Panc1 (cell line): ENCODE measurements at regions not wholly inside any gene's neighbourhood (a gene's known extent, or its start where the extent isn't known, plus 50 kb on each side); places are given as distances from the start of the nearest gene placed in this dataset.

Source experiments
- CTCF ChIP-seq: fragments of 450-650 bp; IDR thresholded peaks from 2 replicates; pipeline ENCODE4 v1.5.1; 2017; ENCODE audit warnings: mild to moderate bottlenecking
- TCF7L2 ChIP-seq: IDR thresholded peaks from 2 replicates; pipeline ENCODE4 v1.6.1; 2011; ENCODE audit warnings: mild to moderate bottlenecking, low read depth, low read length, inconsistent platforms

GRCh38 chr5:8081179-8081578, 212.2 kb downstream of the MTRR start:
- no peak for TF ChIP-seq CTCF
- no peak for TF ChIP-seq TCF7L2
